K562 (cell line): ENCODE measurements at regions not wholly inside any gene's neighbourhood (a gene's known extent, or its start where the extent isn't known, plus 50 kb on each side); places are given as distances from the start of the nearest gene placed in this dataset.
"Not testable (repeated sequence)": the region's sequence is repeated elsewhere in the genome, so short reads cannot be mapped to it uniquely, and the experiment has no call there.

ENCODE experiments used
- ATAC-seq: fragments of 200-7000 bp; cut with Tn5 transposase; 3 replicates; pipeline ENCODE4 v1.9.1; 2020; ENCODE audit warnings: moderate library complexity
- BruUV-seq: library from RNA; stranded (reverse); fragments of 400-500 nt; replicated peaks from 2 replicates; lab custom pipeline; 2021; lab: Mats Ljungman, UMichigan
- CTCF ChIA-PET: fragments of 300-600 bp; formaldehyde crosslinking; extraction: SDS; loops from one replicate; lab custom pipeline; 2021; ENCODE audit warnings: low intra/inter-chr PET ratio; lab: Yijun Ruan, JAX
- POLR2A ChIA-PET: fragments of 300-600, 350-650 bp; sonication (Branson Sonifier 250); formaldehyde crosslinking; extraction: SDS; loops from one replicate; lab custom pipeline; 2021; ENCODE audit warnings: antibody characterized with exemption, inconsistent platforms; lab: Yijun Ruan, JAX
- DNase-seq, 4 experiments: peaks; one replicate each; pipeline versions ENCODE4 v3.0.0 to v3.0.0-alpha.2; 2011 to 2018; ENCODE audit warnings: low spot score in 3 of 4, mixed read lengths in 3 of 4; ENCODE audit errors: extremely low read depth in 1 of 4
- FAIRE-seq: peaks from 2 replicates; lab custom pipeline; 2011; peaks lifted over from hg19 to GRCh38; lab: Jason Lieb, UNC
- H2AFZ ChIP-seq: 2 replicates; pipeline ENCODE4 v1.6.0; 2011; ENCODE audit warnings: low read depth, low read length, control low read depth, inconsistent platforms
- H3K27ac ChIP-seq: fragments of 200-600 bp; 3 replicates; pipeline ENCODE4 v1.8.0; 2011; ENCODE audit warnings: low read depth, mild to moderate bottlenecking, control low read depth, inconsistent platforms, low read length, moderate library complexity, mixed read lengths; ENCODE audit errors: extremely low read depth
- H3K27me3 ChIP-seq, 2 experiments: fragments of 300-600 bp in 1 of 2; 2 replicates in 1 of 2; 3 replicates in 1 of 2; pipeline versions ENCODE4 v1.6.0 to v1.8.0; 2011; ENCODE audit warnings: inconsistent platforms in 2 of 2, low read length in 2 of 2, mild to moderate bottlenecking in 1 of 2, mixed read lengths in 1 of 2, moderate library complexity in 1 of 2; ENCODE audit not compliant: control insufficient read depth in 2 of 2, insufficient read depth in 2 of 2
- H3K36me3 ChIP-seq: fragments of 300-600 bp; 3 replicates; pipeline ENCODE4 v1.8.0; 2011; ENCODE audit warnings: mild to moderate bottlenecking, low read length, inconsistent platforms; ENCODE audit not compliant: control insufficient read depth, insufficient read depth
- H3K4me1 ChIP-seq, 2 experiments: fragments of 200-600 bp in 1 of 2; replicated peaks in 1 of 2; 2 replicates in 1 of 2; 3 replicates in 1 of 2; pipeline versions ENCODE4 v1.5.1 to v1.8.0; 2011; ENCODE audit warnings: inconsistent platforms in 2 of 2, low read length in 2 of 2, mild to moderate bottlenecking in 1 of 2, mixed read lengths in 1 of 2, moderate library complexity in 1 of 2; ENCODE audit not compliant: control insufficient read depth in 2 of 2, insufficient read depth in 2 of 2
- H3K4me2 ChIP-seq: 2 replicates; pipeline ENCODE4 v1.6.1; 2011; ENCODE audit warnings: low read length, control low read depth, inconsistent platforms, mixed read lengths; ENCODE audit not compliant: insufficient read depth
- H3K4me3 ChIP-seq: fragments of 200-600 bp; sonication (generic), shearing (Covaris generic); 2 replicates; pipeline ENCODE4 v1.5.1; 2016; ENCODE audit warnings: control low read depth, inconsistent platforms
- H3K79me2 ChIP-seq: fragments of 200-600 bp; 3 replicates; pipeline ENCODE4 v1.8.0; 2011; ENCODE audit warnings: low read length, inconsistent platforms; ENCODE audit not compliant: control insufficient read depth, insufficient read depth
- H3K9ac ChIP-seq, 2 experiments: 2 replicates each; pipeline versions ENCODE4 v1.6.0 to v1.6.1; 2011; ENCODE audit warnings: low read depth in 2 of 2, low read length in 2 of 2, control low read depth in 1 of 2, inconsistent platforms in 1 of 2, mild to moderate bottlenecking in 1 of 2, mixed read lengths in 1 of 2; ENCODE audit not compliant: insufficient read depth in 1 of 2
- H3K9me1 ChIP-seq: one replicate; pipeline ENCODE4 v1.6.0; 2011; ENCODE audit warnings: inconsistent platforms, mild to moderate bottlenecking, low read length, moderate library complexity; ENCODE audit not compliant: control insufficient read depth, insufficient read depth
- H3K9me3 ChIP-seq: replicated peaks from 2 replicates; pipeline ENCODE4 v1.5.1; 2011; ENCODE audit warnings: low read depth, low read length, inconsistent platforms; ENCODE audit not compliant: control insufficient read depth, insufficient read depth
- H4K20me1 ChIP-seq: replicated peaks from 2 replicates; pipeline ENCODE4 v1.6.1; 2011; ENCODE audit warnings: low read length, inconsistent platforms, mixed read lengths; ENCODE audit not compliant: control insufficient read depth, insufficient read depth
- FOXP1 ChIP-seq: sonication (generic); formaldehyde crosslinking; IDR thresholded peaks from 2 replicates; pipeline ENCODE4 v1.8.0; 2022; ENCODE audit warnings: mild to moderate bottlenecking, missing genetic modification reagents
- HDAC1 ChIP-seq, 2 experiments: fragments of 450-650 bp; IDR thresholded peaks; 2 replicates each; pipeline ENCODE4 v1.6.1; 2016 to 2017; ENCODE audit warnings: inconsistent platforms in 1 of 2, mild to moderate bottlenecking in 1 of 2, moderate library complexity in 1 of 2
- MCM3 ChIP-seq: fragments of 450-650 bp; IDR thresholded peaks from 2 replicates; pipeline ENCODE4 v1.6.1; 2016
- MEF2D ChIP-seq: conservative IDR thresholded peaks from 2 replicates; pipeline ENCODE4 v1.6.1; 2016; ENCODE audit warnings: low read depth, missing genetic modification characterization, missing compliant biosample characterization
- POLR3A ChIP-seq: IDR thresholded peaks from 2 replicates; pipeline ENCODE4 v1.6.1; 2011; ENCODE audit warnings: borderline replicate concordance, mild to moderate bottlenecking, moderate library complexity; ENCODE audit not compliant: insufficient read length, insufficient read depth; ENCODE audit errors: extremely low read depth
- RFX7 ChIP-seq: fragments of 250-450 bp; sonication (Bioruptor Pico); IDR thresholded peaks from 2 replicates; pipeline ENCODE4 v1.5.1; 2021; ENCODE audit warnings: mild to moderate bottlenecking
- TFAM ChIP-seq: fragments of 250-450 bp; sonication (Bioruptor Pico); conservative IDR thresholded peaks from 2 replicates; pipeline ENCODE4 v1.5.0; 2021; ENCODE audit warnings: mild to moderate bottlenecking, moderate library complexity
- ZBTB1 ChIP-seq: sonication (generic); formaldehyde crosslinking; IDR thresholded peaks from 2 replicates; pipeline ENCODE4 v1.8.1; 2023; ENCODE audit warnings: missing genetic modification reagents, low read depth, mild to moderate bottlenecking, borderline replicate concordance
- ZNF212 ChIP-seq: fragments of 450-650 bp; formaldehyde crosslinking; IDR thresholded peaks from 2 replicates; pipeline ENCODE4 v1.4.0; 2020; ENCODE audit warnings: mild to moderate bottlenecking
- ZNF445 ChIP-seq: fragments of 250-450 bp; sonication (Bioruptor Pico); IDR thresholded peaks from 2 replicates; pipeline ENCODE4 v1.4.0; 2020; ENCODE audit warnings: low read depth, mild to moderate bottlenecking, moderate library complexity
- ZNF644 ChIP-seq: fragments of 200-800 bp; sonication (Bioruptor generic); IDR thresholded peaks from 2 replicates; pipeline ENCODE4 v1.6.1; 2016; ENCODE audit warnings: low read depth, missing genetic modification characterization, missing compliant biosample characterization
- ZSCAN32 ChIP-seq: fragments of 450-650 bp; formaldehyde crosslinking; IDR thresholded peaks from 2 replicates; pipeline ENCODE4 v1.4.0; 2020; ENCODE audit warnings: mild to moderate bottlenecking, moderate library complexity
- WGBS: fragments of 100-300 bp; shearing (Covaris generic); methylation state at CpG from one replicate; pipeline ENCODE4 v1.1.6; 2016; ENCODE audit warnings: low coverage, mixed read lengths; ENCODE audit not compliant: insufficient coverage; ENCODE audit errors: missing lambda C conversion rate; 5-methylcytosine and 5-hydroxymethylcytosine counted together
- in situ Hi-C: fragments of 300-500 bp; cut with MboI; formaldehyde crosslinking; loops from 4 replicates; pipeline ENCODE4 v1.15.0; 2018; ENCODE audit warnings: inconsistent platforms, mixed read lengths
- intact Hi-C: fragments of 100-400 bp; cut with micrococcal nuclease; formaldehyde crosslinking; loops from 2 replicates; pipeline ENCODE4 v1.14.2; 2022
- TF ChIP-seq, protein P1 (sequence below): fragments of 250-450 bp; sonication (Bioruptor Pico); IDR thresholded peaks from 2 replicates; pipeline ENCODE4 v1.8.0; 2022; ENCODE audit warnings: inconsistent platforms, mild to moderate bottlenecking, moderate library complexity, borderline replicate concordance
- TF ChIP-seq, protein P2 (sequence below): IDR thresholded peaks from 2 replicates; pipeline ENCODE4 v1.6.1; 2014; ENCODE audit warnings: antibody characterized with exemption

DNA sequence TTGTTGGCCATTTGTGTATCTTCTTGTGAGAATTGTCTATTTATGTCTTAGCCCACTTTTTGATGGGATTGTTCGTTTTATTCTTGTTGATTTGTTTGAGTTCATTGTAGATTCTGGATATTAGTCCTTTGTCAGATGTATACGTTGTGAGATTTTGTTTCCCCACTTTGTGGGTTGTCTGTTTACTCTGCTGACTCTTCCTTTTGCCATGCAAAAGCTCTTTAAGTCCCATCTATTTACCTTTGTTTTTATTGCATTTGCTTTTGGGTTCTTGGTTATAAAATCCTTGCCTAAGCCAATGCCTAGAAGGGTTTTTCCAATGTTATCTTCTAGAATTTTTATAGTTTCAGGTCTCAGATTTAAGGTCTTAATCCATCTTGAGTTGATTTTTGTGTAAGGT is 193.1 kb upstream of the STAC start:
- H3K36me3 ChIP-seq, H4K20me1 ChIP-seq, H3K79me2 ChIP-seq, CTCF ChIA-PET, H3K27me3 ChIP-seq, DNase-seq, H3K9me1 ChIP-seq, POLR2A ChIA-PET, H3K4me2 ChIP-seq, in situ Hi-C loops, ATAC-seq, H2AFZ ChIP-seq, H3K9ac ChIP-seq, intact Hi-C loops, H3K9me3 ChIP-seq, H3K4me3 ChIP-seq, H3K4me1 ChIP-seq, FAIRE-seq, BruUV-seq, H3K27ac ChIP-seq: not testable (repeated sequence)
- 0% methylated on average over 2 of the region's 2 CpGs for WGBS

DNA sequence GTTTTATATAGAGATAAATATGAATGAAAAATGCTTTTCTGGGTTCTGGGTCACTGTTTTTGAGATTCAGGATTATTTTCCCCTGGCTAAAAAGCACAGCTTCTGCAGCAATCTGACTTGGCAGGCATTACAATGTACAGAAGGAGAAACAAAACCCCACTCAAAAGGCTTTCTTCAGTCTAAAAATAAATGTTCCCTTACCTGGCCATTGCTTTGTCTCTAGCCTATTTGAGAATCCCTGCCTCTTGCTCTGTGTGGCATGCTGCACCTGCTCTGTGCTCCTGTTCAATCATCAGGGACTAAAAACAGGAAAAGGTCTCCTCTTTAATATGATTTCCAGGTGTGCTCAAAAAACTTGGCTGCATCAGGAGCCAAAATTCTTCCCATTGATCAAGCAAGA is 187.4 kb upstream of the STAC start:
- no peak for FAIRE-seq
- Histone ChIP-seq H3K27me3 (no peaks in the 10 kb centered on the region), H2AFZ (no peak overlapping the region), H3K79me2 (no peaks in the 10 kb centered on the region), H3K4me1 (no peaks in the 10 kb centered on the region), H3K36me3 (no peaks in the 10 kb centered on the region), H3K4me2 (no peak overlapping the region), H3K4me3 (no peak overlapping the region), H3K9ac (no peak overlapping the region), H3K9me3 (no peaks in the 10 kb centered on the region; the same call in 1 of the 2 replicates), H3K9me1 (no peaks in the 10 kb centered on the region), H4K20me1 (no peaks in the 10 kb centered on the region), H3K27ac (no peak overlapping the region)
- intact Hi-C loops (no loop called here), in situ Hi-C loops (no loop called here)
- ATAC-seq: no peak
- DNase-seq: no peak
- POLR2A ChIA-PET: no interaction called here
- no TSS peak for BruUV-seq
- CTCF ChIA-PET: no interaction called here
- TF ChIP-seq ZSCAN32 (CRISPR knock-in tag) (no peak), RFX7 (CRISPR knock-in tag) (no peak), ZNF445 (CRISPR knock-in tag) (no peak), ZNF212 (no peak), MEF2D (tag) (no peak), POLR3A (no peak), HDAC1 (IDR thresholded peaks at IDR 0.05) (no peak), TFAM (CRISPR knock-in tag) (no peak), ZBTB1 (CRISPR knock-in tag) (no peak), MCM3 (no peak), ZNF644 (tag) (no peak), FOXP1 (CRISPR knock-in tag) (no peak)
- TF ChIP-seq, protein P1, sequence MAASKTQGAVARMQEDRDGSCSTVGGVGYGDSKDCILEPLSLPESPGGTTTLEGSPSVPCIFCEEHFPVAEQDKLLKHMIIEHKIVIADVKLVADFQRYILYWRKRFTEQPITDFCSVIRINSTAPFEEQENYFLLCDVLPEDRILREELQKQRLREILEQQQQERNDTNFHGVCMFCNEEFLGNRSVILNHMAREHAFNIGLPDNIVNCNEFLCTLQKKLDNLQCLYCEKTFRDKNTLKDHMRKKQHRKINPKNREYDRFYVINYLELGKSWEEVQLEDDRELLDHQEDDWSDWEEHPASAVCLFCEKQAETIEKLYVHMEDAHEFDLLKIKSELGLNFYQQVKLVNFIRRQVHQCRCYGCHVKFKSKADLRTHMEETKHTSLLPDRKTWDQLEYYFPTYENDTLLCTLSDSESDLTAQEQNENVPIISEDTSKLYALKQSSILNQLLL: no peak
- TF ChIP-seq, protein P2, sequence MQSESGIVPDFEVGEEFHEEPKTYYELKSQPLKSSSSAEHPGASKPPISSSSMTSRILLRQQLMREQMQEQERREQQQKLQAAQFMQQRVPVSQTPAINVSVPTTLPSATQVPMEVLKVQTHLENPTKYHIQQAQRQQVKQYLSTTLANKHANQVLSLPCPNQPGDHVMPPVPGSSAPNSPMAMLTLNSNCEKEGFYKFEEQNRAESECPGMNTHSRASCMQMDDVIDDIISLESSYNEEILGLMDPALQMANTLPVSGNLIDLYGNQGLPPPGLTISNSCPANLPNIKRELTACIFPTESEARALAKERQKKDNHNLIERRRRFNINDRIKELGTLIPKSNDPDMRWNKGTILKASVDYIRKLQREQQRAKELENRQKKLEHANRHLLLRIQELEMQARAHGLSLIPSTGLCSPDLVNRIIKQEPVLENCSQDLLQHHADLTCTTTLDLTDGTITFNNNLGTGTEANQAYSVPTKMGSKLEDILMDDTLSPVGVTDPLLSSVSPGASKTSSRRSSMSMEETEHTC: no peak
